ENCODE measurements at regions not wholly inside any gene's neighbourhood (a gene's known extent, or its start where the extent isn't known, plus 50 kb on each side); places are given as distances from the start of the nearest gene placed in this dataset.

DNA sequence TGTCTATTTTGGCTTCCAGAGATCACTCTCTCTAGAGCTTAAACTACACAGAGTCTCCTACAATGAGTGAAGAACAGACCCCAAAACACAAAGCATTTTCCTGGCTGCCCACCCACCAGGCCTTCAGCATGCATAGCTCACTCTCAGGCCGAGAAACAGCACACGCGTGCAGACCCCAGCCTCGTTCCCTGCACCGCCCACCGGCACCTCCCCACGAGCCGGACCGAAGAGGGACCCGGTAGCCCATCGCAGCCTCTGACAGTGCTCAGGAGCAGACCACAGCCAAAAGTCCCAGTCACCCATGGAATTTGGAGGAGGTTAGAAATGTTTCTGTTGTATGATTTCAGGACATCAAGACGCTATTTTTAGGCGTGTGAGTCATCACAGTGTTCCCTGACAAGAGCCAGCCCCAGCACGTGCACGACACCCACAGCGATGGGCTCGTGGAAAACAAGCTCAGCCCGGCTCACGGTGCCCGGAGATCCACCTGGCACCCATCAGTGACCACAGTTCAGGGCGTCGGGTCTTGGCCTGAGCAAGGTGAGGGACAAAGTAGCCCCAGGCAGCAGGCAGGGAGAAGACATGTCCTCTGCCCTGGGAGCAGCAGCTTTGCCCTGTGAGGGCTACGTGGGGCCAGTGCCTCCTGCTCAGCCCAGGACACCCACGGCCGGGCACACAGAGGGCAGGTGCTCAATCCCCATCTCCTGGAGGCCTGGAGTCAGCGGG is 50.1 kb upstream of the SPACA7 start:
- TF ChIP-seq CTCF (IDR thresholded peaks at IDR 0.05) (no peak), EP300 (IDR thresholded peaks at IDR 0.05) (no peak), POLR2A (IDR thresholded peaks at IDR 0.05) (no peak)
